Mammary epithelial cell (primary cell): ENCODE measurements at regions not wholly inside any gene's neighbourhood (a gene's known extent, or its start where the extent isn't known, plus 50 kb on each side); places are given as distances from the start of the nearest gene placed in this dataset.

Source experiments
- EZH2 ChIP-seq: IDR thresholded peaks from 2 replicates; pipeline ENCODE4 v1.6.1; 2012; ENCODE audit warnings: low read length, inconsistent platforms, borderline replicate concordance
- TF ChIP-seq, protein P1 (sequence below), 2 donors: IDR thresholded peaks in 1 of 2; conservative IDR thresholded peaks in 1 of 2; 2 replicates each; pipeline ENCODE4 v1.5.1; 2011 to 2012; ENCODE audit warnings: inconsistent platforms in 2 of 2, low read length in 2 of 2, mild to moderate bottlenecking in 2 of 2, control low read depth in 1 of 2, low read depth in 1 of 2; ENCODE audit not compliant: insufficient read depth in 1 of 2; ENCODE audit errors: extremely low read depth in 1 of 2

DNA sequence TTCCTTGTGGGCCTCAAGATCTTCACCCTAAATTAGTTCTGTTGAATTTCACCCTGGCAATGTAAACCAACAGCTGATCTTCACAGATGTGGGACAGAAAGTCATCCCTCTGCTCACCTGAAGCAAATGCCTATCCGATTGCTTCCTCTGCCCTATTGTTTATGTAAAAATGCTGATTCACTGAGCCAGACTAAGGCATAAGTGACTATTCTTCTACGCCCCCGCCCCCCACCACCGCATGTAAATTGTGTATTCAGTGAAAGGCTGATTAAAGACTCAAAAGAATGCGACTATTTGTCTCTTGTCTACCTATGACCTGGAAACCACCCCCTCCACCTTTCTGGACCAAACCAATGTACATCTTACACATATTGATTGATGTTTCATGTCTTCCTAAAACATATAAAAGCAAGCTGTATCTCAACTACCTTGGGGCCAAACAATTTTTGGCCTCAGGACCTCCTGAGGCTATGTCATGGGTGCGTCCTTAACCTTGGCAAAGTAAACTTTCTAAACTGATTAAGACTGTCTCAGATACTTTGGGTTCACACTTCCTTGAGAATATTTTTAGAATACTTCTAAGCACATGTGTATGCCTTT, 129.7 kb upstream of the BOD1 start:
- TF ChIP-seq, protein P1, sequence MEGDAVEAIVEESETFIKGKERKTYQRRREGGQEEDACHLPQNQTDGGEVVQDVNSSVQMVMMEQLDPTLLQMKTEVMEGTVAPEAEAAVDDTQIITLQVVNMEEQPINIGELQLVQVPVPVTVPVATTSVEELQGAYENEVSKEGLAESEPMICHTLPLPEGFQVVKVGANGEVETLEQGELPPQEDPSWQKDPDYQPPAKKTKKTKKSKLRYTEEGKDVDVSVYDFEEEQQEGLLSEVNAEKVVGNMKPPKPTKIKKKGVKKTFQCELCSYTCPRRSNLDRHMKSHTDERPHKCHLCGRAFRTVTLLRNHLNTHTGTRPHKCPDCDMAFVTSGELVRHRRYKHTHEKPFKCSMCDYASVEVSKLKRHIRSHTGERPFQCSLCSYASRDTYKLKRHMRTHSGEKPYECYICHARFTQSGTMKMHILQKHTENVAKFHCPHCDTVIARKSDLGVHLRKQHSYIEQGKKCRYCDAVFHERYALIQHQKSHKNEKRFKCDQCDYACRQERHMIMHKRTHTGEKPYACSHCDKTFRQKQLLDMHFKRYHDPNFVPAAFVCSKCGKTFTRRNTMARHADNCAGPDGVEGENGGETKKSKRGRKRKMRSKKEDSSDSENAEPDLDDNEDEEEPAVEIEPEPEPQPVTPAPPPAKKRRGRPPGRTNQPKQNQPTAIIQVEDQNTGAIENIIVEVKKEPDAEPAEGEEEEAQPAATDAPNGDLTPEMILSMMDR (conservative IDR thresholded peaks at IDR 0.05 in 1 of 2, IDR thresholded peaks at IDR 0.05 in 1 of 2; ENCODE audit: extremely low read depth in 1 of 2, insufficient read depth in 1 of 2, low read depth in 1 of 2, low read length in 2 of 2), result no peak
- TF ChIP-seq EZH2, result no peak
